Naive thymus-derived CD4-positive, alpha-beta T cell (primary cell): ENCODE measurements at regions not wholly inside any gene's neighbourhood (a gene's known extent, or its start where the extent isn't known, plus 50 kb on each side); places are given as distances from the start of the nearest gene placed in this dataset.

ENCODE experiments used
- ATAC-seq: fragments of 150-1000 bp; cut with Tn5 transposase; 2 replicates; pipeline ENCODE4 v1.10.0; 2021; ENCODE audit warnings: mild to moderate bottlenecking, moderate library complexity
- CTCF ChIA-PET: fragments of 350-600 bp; sonication (Branson Sonifier 250); formaldehyde crosslinking; loops from one replicate; lab custom pipeline; 2021; ENCODE audit warnings: antibody characterized with exemption; lab: Charles Lee
- POLR2A ChIA-PET: fragments of 350-600 bp; sonication (Branson Sonifier 250); formaldehyde crosslinking; loops from one replicate; lab custom pipeline; 2021; ENCODE audit warnings: antibody characterized with exemption, inconsistent platforms; lab: Charles Lee
- DNase-seq, 9 donors: peaks; one replicate each; pipeline versions ENCODE4 v3.0.0 to v3.0.0-alpha.2; 2020 to 2022; ENCODE audit warnings: mixed read lengths in 1 of 9
- H3K27ac ChIP-seq: one replicate; pipeline ENCODE4 v1.7.0; 2013; ENCODE audit warnings: mild to moderate bottlenecking, low read depth, low read length, moderate library complexity
- H3K27me3 ChIP-seq, 2 donors: one replicate each; pipeline ENCODE4 v1.7.0; 2013; ENCODE audit warnings: low read length in 2 of 2, mild to moderate bottlenecking in 2 of 2, moderate library complexity in 2 of 2; ENCODE audit not compliant: control insufficient read depth in 2 of 2, insufficient read depth in 2 of 2
- H3K36me3 ChIP-seq, 3 experiments: 1 replicate in 2 of 3; 2 replicates in 1 of 3; pipeline ENCODE4 v1.7.0; 2013; ENCODE audit warnings: low read length in 3 of 3, mild to moderate bottlenecking in 3 of 3, moderate library complexity in 1 of 3; ENCODE audit not compliant: insufficient read depth in 3 of 3, control insufficient read depth in 2 of 3
- H3K4me1 ChIP-seq, 2 donors: one replicate each; pipeline ENCODE4 v1.7.0; 2013; ENCODE audit warnings: low read length in 2 of 2, mild to moderate bottlenecking in 2 of 2, moderate library complexity in 1 of 2; ENCODE audit not compliant: control insufficient read depth in 2 of 2, insufficient read depth in 2 of 2
- H3K4me3 ChIP-seq: 2 replicates; pipeline ENCODE4 v1.7.0; 2013; ENCODE audit warnings: mild to moderate bottlenecking, low read length
- H3K9me3 ChIP-seq, 3 experiments: 1 replicate in 2 of 3; 2 replicates in 1 of 3; pipeline ENCODE4 v1.7.0; 2013; ENCODE audit warnings: low read length in 3 of 3; ENCODE audit not compliant: control insufficient read depth in 2 of 3
- H3K27ac Mint-ChIP-seq, 9 donors: one replicate each; pipeline ENCODE4 v1.8.0; 2020 to 2022; ENCODE audit warnings: mixed read lengths in 9 of 9, mild to moderate bottlenecking in 8 of 9, moderate library complexity in 5 of 9, inconsistent platforms in 2 of 9
- H3K27me3 Mint-ChIP-seq, 5 donors: one replicate each; pipeline ENCODE4 v1.8.0; 2021 to 2022; ENCODE audit warnings: mixed read lengths in 5 of 5, mild to moderate bottlenecking in 1 of 5
- H3K36me3 Mint-ChIP-seq, 5 donors: one replicate each; pipeline ENCODE4 v1.8.0; 2020 to 2022; ENCODE audit warnings: mixed read lengths in 5 of 5, mild to moderate bottlenecking in 3 of 5, inconsistent platforms in 1 of 5
- H3K4me1 Mint-ChIP-seq, 7 donors: one replicate each; pipeline ENCODE4 v1.8.0; 2020 to 2022; ENCODE audit warnings: mixed read lengths in 7 of 7, mild to moderate bottlenecking in 3 of 7, inconsistent platforms in 1 of 7
- H3K4me3 Mint-ChIP-seq, 10 donors: one replicate each; pipeline ENCODE4 v1.8.0; 2020 to 2022; ENCODE audit warnings: mild to moderate bottlenecking in 10 of 10, mixed read lengths in 10 of 10, moderate library complexity in 6 of 10, inconsistent platforms in 2 of 10
- H3K9me3 Mint-ChIP-seq, 11 donors: one replicate each; pipeline ENCODE4 v1.8.0; 2020 to 2022; ENCODE audit warnings: mixed read lengths in 11 of 11, mild to moderate bottlenecking in 4 of 11, inconsistent platforms in 1 of 11, moderate library complexity in 1 of 11
- intact Hi-C, 2 donors: fragments of 100-400 bp; cut with micrococcal nuclease; formaldehyde crosslinking; loops; one replicate each; pipeline ENCODE4 v1.15.1; 2023

DNA sequence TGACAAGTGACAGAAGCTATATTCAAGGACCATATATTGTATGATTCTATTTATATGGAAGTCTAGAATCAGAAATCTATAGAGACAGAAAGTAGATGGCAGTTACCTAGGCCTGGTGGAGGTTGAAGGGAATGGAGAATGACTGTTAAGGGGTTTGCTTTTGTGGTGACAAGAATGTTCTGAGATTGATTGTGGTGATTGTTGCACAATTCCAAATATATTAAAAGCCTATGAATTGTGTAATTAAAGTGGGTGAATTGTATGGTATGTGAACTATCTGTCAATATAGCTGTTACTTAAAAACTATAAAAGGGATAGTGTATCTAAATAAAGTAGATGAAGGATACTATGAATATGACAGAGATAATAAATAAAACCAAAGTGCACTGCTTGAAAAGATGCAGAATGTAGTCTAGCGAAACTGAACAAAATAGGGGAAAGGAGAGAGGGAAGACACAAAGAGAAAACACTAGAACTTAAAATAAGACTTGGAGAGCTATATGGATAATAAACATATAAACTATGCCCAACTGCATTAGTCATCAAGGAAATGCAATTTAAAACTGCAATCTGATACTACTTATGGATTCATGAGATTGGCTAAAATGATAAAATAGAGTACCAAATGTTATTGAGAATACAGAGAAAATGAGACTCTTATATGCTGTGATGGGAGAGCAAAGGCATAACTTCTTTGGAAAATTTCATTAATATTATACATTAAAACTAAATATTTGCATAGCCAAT, 82.1 kb upstream of the BANK1 start:
- POLR2A ChIA-PET = no interaction called here
- no peaks in the 10 kb centered on the region for H3K4me1 ChIP-seq
- no peaks in the 10 kb centered on the region for H3K27me3 ChIP-seq
- H3K9me3 ChIP-seq = no peaks in the 10 kb centered on the region
- H3K27ac Mint-ChIP-seq = no peak overlapping the region
- H3K27ac ChIP-seq = no peak overlapping the region
- ATAC-seq = no peak
- H3K9me3 Mint-ChIP-seq = peaks cover 4 to 12% (median 5%) of the 10 kb centered on the region in 11 donors
- no peak overlapping the region for H3K4me3 Mint-ChIP-seq
- H3K36me3 ChIP-seq = no peaks in the 10 kb centered on the region
- H3K4me1 Mint-ChIP-seq = no peaks in the 10 kb centered on the region
- intact Hi-C loops = no loop called here
- H3K27me3 Mint-ChIP-seq = peaks cover 0 to 16% (median 6%) of the 10 kb centered on the region in 5 donors
- peaks cover 0 to 5% (median 0%) of the 10 kb centered on the region in 5 donors for H3K36me3 Mint-ChIP-seq
- H3K4me3 ChIP-seq = no peak overlapping the region
- CTCF ChIA-PET = interaction anchor here (1.2 kb wide), 1 partner anchor 11 kb away, joined by 3 read pairs; no protein-coding TSS in a partner anchor
- no peak for DNase-seq

DNA sequence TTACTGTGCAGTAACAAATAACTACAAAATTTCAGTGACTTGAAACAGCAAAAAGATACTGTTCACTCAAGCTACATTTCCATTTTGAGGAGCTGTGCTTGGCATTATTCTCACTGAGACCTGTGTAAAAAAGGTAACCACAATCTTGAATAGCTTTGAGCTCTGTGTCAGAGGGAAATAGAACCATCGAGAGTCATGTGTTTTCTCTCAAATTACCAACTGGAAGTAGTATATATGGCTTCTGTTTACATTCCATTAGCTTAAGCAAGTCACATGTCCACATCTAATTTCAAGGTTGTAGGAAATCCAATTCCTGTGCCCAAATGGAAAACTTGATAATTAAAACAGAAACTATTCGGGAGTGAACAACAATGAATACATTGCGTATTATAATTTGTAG, 82.9 kb upstream of the BANK1 start:
- H3K36me3 Mint-ChIP-seq = peaks cover 0 to 5% (median 0%) of the 10 kb centered on the region in 5 donors
- ChIA-PET CTCF (interaction anchor here (0.7 kb wide), 1 partner anchor 9 kb away, joined by 3 read pairs; no protein-coding TSS in a partner anchor), POLR2A (no interaction called here)
- no peak overlapping the region for H3K27ac ChIP-seq
- peaks cover 0 to 14% (median 6%) of the 10 kb centered on the region in 5 donors for H3K27me3 Mint-ChIP-seq
- H3K9me3 ChIP-seq = no peaks in the 10 kb centered on the region
- intact Hi-C loops = no loop called here
- ATAC-seq (no peak), DNase-seq (no peak)
- no peaks in the 10 kb centered on the region for H3K36me3 ChIP-seq
- peaks cover 4 to 12% (median 5%) of the 10 kb centered on the region in 11 donors for H3K9me3 Mint-ChIP-seq
- H3K27ac Mint-ChIP-seq = no peak overlapping the region
- H3K4me1 Mint-ChIP-seq = no peaks in the 10 kb centered on the region
- H3K4me1 ChIP-seq = no peaks in the 10 kb centered on the region
- H3K27me3 ChIP-seq = no peaks in the 10 kb centered on the region
- H3K4me3 ChIP-seq = no peak overlapping the region
- H3K4me3 Mint-ChIP-seq = no peak overlapping the region

DNA sequence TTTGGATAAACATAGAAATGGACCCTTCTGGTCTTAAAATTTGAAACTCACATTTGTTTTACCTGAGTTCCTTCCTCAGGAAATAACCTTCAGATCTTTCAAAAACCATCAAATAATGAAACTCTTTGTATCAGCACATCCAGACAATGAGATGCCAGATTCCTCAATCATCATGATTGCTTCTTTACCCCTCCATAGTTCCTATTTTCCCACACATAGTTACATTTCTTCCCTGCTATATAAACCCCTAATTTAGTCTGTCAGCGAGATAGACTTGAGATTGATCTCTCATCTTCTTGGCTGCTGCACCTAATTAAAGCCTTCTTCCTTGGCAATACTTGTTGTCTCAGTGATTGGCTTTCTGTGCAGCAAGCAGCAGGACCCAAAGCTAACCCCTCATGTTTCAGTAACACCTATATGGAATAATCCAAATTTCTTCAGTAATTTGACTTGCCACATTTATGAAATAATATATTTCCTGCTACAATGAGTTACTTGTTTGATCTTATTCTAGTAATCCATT, 83.9 kb upstream of the BANK1 start:
- H3K4me1 ChIP-seq = no peaks in the 10 kb centered on the region
- H3K27me3 Mint-ChIP-seq = peaks cover 0 to 12% (median 6%) of the 10 kb centered on the region in 5 donors
- no peak overlapping the region for H3K4me3 ChIP-seq
- H3K27ac ChIP-seq = no peak overlapping the region
- intact Hi-C loops = no loop called here
- no peak for ATAC-seq
- ChIA-PET POLR2A (no interaction called here), CTCF (no interaction called here)
- no peaks in the 10 kb centered on the region for H3K9me3 ChIP-seq
- no peaks in the 10 kb centered on the region for H3K27me3 ChIP-seq
- peaks cover 0 to 5% (median 0%) of the 10 kb centered on the region in 5 donors for H3K36me3 Mint-ChIP-seq
- no peak overlapping the region for H3K4me3 Mint-ChIP-seq
- no peak for DNase-seq
- no peak overlapping the region for H3K27ac Mint-ChIP-seq
- no peaks in the 10 kb centered on the region for H3K36me3 ChIP-seq
- H3K4me1 Mint-ChIP-seq = no peaks in the 10 kb centered on the region
- peaks cover 4 to 12% (median 5%) of the 10 kb centered on the region in 11 donors for H3K9me3 Mint-ChIP-seq

DNA sequence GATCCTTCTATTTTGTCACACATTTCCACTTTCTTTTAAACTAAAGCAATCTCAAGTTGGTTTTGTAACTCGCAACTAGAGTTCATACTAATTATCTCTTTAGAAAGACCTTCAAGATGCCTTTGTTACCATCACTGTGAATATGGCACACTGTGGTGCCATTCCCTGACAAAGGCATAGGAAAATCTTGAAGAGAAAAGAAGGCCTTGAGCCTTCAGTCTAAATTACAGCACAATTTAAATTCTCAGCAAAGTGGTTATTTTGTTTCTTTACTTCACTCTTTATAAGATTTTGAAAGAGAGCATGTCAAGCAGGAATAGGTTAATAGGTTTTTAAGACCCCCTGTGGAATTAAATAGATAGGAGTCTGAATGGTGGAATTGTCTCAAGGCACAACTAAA, 89.0 kb upstream of the BANK1 start:
- intact Hi-C loops = no loop called here
- Mint-ChIP-seq H3K4me3 (no peak overlapping the region), H3K9me3 (peaks cover 2 to 9% (median 3%) of the 10 kb centered on the region in 11 donors), H3K27me3 (peaks cover 0 to 13% (median 2%) of the 10 kb centered on the region in 5 donors), H3K4me1 (no peaks in the 10 kb centered on the region), H3K27ac (no peak overlapping the region), H3K36me3 (peaks cover 0 to 3% (median 0%) of the 10 kb centered on the region in 5 donors)
- no peaks in the 10 kb centered on the region for H3K36me3 ChIP-seq
- no peaks in the 10 kb centered on the region for H3K27me3 ChIP-seq
- CTCF ChIA-PET = no interaction called here
- no peaks in the 10 kb centered on the region for H3K4me1 ChIP-seq
- no peak for DNase-seq
- ATAC-seq = no peak
- no peak overlapping the region for H3K4me3 ChIP-seq
- H3K9me3 ChIP-seq = no peaks in the 10 kb centered on the region
- POLR2A ChIA-PET = no interaction called here
- no peak overlapping the region for H3K27ac ChIP-seq

DNA sequence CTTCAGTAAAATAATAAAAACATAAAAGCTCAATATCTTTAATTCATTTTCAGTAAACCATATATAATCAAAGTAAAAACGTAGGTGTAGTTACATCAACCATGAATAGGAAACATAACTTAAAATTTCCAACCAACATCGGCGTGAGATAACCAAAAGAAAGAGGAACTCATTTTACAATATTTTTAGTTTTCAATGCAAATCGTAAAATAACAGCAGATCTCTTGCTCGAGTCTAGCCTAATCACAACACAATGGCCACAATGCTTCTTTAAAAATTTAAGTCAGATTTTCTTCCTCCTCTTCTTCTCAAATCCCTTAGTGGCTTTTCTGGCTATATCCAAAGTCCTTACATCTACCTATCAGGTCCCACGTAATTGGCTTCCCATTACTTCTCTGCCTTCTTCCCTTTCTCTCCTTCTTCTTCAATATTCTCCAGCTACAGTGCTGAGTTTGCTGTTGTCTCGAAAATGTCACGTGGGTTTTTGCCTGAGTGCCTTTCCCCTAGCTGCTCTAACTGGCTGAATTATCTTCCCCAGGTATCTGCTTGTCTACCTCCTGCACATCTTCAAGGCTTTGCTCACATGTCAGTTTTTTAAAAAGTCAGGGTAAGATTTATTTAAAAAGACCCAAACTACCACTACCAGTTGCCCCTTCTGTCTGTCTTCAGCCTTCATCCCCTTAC, 90.9 kb upstream of the BANK1 start:
- no peak for DNase-seq
- H3K4me1 Mint-ChIP-seq = no peaks in the 10 kb centered on the region
- H3K4me3 Mint-ChIP-seq = no peak overlapping the region
- intact Hi-C loops = no loop called here
- Histone ChIP-seq H3K4me1 (no peaks in the 10 kb centered on the region), H3K4me3 (no peak overlapping the region), H3K9me3 (no peaks in the 10 kb centered on the region), H3K27me3 (no peaks in the 10 kb centered on the region), H3K27ac (no peak overlapping the region), H3K36me3 (no peaks in the 10 kb centered on the region)
- CTCF ChIA-PET = no interaction called here
- ATAC-seq = no peak
- H3K27ac Mint-ChIP-seq = no peak overlapping the region
- H3K27me3 Mint-ChIP-seq = peaks cover 0 to 13% (median 4%) of the 10 kb centered on the region in 5 donors
- no peaks in the 10 kb centered on the region for H3K9me3 Mint-ChIP-seq
- POLR2A ChIA-PET = no interaction called here
- H3K36me3 Mint-ChIP-seq = no peaks in the 10 kb centered on the region

DNA sequence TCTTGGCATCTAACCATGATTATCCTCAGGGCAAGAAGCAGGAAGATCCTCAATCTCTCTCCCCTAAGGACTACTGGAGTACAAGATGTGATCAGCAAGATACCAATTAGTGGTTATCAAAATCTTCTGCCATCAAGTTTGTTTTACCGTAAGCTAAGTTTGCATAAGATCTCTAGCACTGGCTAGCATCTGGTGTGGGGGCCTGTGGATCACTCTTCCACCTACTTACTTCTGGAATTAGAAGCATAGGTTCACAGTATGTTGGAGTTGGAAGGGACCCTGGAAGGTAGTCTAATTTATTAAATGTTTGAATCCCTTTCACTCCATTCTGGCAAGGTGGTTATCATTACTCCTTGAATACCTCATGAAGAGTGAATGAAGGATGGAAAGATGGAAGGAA, 93.3 kb upstream of the BANK1 start:
- ATAC-seq = no peak
- H3K9me3 Mint-ChIP-seq = no peaks in the 10 kb centered on the region
- POLR2A ChIA-PET = no interaction called here
- no peak overlapping the region for H3K4me3 Mint-ChIP-seq
- CTCF ChIA-PET = no interaction called here
- intact Hi-C loops = no loop called here
- H3K4me1 ChIP-seq = no peaks in the 10 kb centered on the region
- peaks cover 0 to 25% (median 4%) of the 10 kb centered on the region in 5 donors for H3K27me3 Mint-ChIP-seq
- H3K27me3 ChIP-seq = no peaks in the 10 kb centered on the region
- H3K4me1 Mint-ChIP-seq = peaks cover 0 to 2% (median 0%) of the 10 kb centered on the region in 7 donors
- no peak overlapping the region for H3K27ac ChIP-seq
- DNase-seq = no peak
- H3K4me3 ChIP-seq = no peak overlapping the region
- H3K9me3 ChIP-seq = no peaks in the 10 kb centered on the region
- no peak overlapping the region for H3K27ac Mint-ChIP-seq
- H3K36me3 Mint-ChIP-seq = no peaks in the 10 kb centered on the region
- H3K36me3 ChIP-seq = no peaks in the 10 kb centered on the region
